Mesendoderm (in vitro differentiated cells): ENCODE measurements at regions not wholly inside any gene's neighbourhood (a gene's known extent, or its start where the extent isn't known, plus 50 kb on each side); places are given as distances from the start of the nearest gene placed in this dataset.
A peak's percentile ranks its signal among the peaks of the same experiment; 100 is the strongest.

Experiments
- DNase-seq: peaks from one replicate; pipeline ENCODE4 v3.0.0; 2013
- H2AK5ac ChIP-seq: 2 replicates; pipeline ENCODE4 v1.6.1; 2013; ENCODE audit warnings: low read length, inconsistent platforms
- H2BK120ac ChIP-seq: 2 replicates; pipeline ENCODE4 v1.6.1; 2013; ENCODE audit warnings: low read depth, mild to moderate bottlenecking, low read length, moderate library complexity, mixed read lengths
- H2BK15ac ChIP-seq: replicated peaks from 2 replicates; pipeline ENCODE4 v1.6.1; 2013; ENCODE audit warnings: low read depth, mild to moderate bottlenecking, moderate library complexity
- H2BK5ac ChIP-seq: 2 replicates; pipeline ENCODE4 v1.6.1; 2013; ENCODE audit warnings: low read length, inconsistent platforms
- H3K18ac ChIP-seq: 2 replicates; pipeline ENCODE4 v1.6.1; 2013; ENCODE audit warnings: mild to moderate bottlenecking, low read length, mixed read lengths
- H3K23ac ChIP-seq: one replicate; pipeline ENCODE4 v1.6.1; 2013; ENCODE audit warnings: low read length
- H3K27ac ChIP-seq: 2 replicates; pipeline ENCODE4 v1.5.1; 2013; ENCODE audit warnings: low read depth, mild to moderate bottlenecking, inconsistent platforms, low read length, moderate library complexity
- H3K27me3 ChIP-seq: 2 replicates; pipeline ENCODE4 v1.6.1; 2013; ENCODE audit warnings: low read length, control low read depth, mild to moderate bottlenecking, inconsistent platforms; ENCODE audit not compliant: insufficient read depth, poor library complexity
- H3K36me3 ChIP-seq: 2 replicates; pipeline ENCODE4 v1.6.1; 2013; ENCODE audit warnings: low read length, inconsistent platforms; ENCODE audit not compliant: control insufficient read depth, insufficient read depth
- H3K4ac ChIP-seq: one replicate; pipeline ENCODE4 v1.6.1; 2013; ENCODE audit warnings: low read depth, mild to moderate bottlenecking, low read length, moderate library complexity
- H3K4me1 ChIP-seq: 2 replicates; pipeline ENCODE4 v1.6.1; 2013; ENCODE audit warnings: low read depth, low read length, inconsistent platforms; ENCODE audit not compliant: control insufficient read depth
- H3K4me2 ChIP-seq: 2 replicates; pipeline ENCODE4 v1.6.1; 2013; ENCODE audit warnings: low read length
- H3K4me3 ChIP-seq: 2 replicates; pipeline ENCODE4 v1.5.1; 2013; ENCODE audit warnings: mild to moderate bottlenecking, low read length
- H3K56ac ChIP-seq: one replicate; pipeline ENCODE4 v1.6.1; 2013; ENCODE audit warnings: low read length
- H3K79me1 ChIP-seq: 2 replicates; pipeline ENCODE4 v1.6.1; 2013; ENCODE audit warnings: low read length, inconsistent platforms
- H3K79me2 ChIP-seq: 2 replicates; pipeline ENCODE4 v1.6.1; 2013; ENCODE audit warnings: mild to moderate bottlenecking, low read length; ENCODE audit not compliant: control insufficient read depth, insufficient read depth
- H3K9ac ChIP-seq: 2 replicates; pipeline ENCODE4 v1.6.1; 2013; ENCODE audit warnings: low read length, inconsistent platforms
- H4K5ac ChIP-seq: one replicate; pipeline ENCODE4 v1.6.1; 2013; ENCODE audit warnings: low read length
- H4K8ac ChIP-seq: one replicate; pipeline ENCODE4 v1.6.1; 2013; ENCODE audit warnings: low read depth, mild to moderate bottlenecking, control low read depth, low read length, moderate library complexity
- WGBS: extraction: QIAGEN DNeasy Blood & Tissue Kit; methylation state at CpG from one replicate; pipeline ENCODE4 v1.1.7; 2013; ENCODE audit warnings: low lambda C conversion rate, missing lambda C conversion rate; ENCODE audit not compliant: insufficient coverage; ENCODE audit errors: extremely low coverage; 5-methylcytosine and 5-hydroxymethylcytosine counted together

DNA sequence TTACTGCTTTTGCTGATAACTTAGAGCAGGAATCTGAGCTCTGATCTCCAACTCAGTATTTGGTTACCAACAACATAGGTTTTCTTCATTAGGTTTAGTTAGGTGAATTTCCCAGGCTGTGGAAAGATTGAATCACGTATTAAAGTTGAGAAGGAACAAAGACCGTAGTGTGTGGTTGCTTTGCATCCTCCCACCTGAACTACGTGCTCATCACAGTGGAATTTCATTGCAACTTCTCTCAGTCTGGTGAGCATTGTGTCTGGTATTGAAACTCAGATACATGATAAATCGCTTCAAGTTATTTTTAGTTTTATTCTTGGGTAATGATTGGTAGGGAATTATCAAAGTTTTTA lies 139.4 kb upstream of the AKR1E2 start:
- Histone ChIP-seq H3K27me3 (no peaks in the 10 kb centered on the region), H3K79me1 (no peaks in the 10 kb centered on the region), H3K4me1 (no peaks in the 10 kb centered on the region), H3K79me2 (no peaks in the 10 kb centered on the region), H3K56ac (no peak overlapping the region), H4K5ac (no peak overlapping the region), H2BK120ac (no peak overlapping the region), H3K4me2 (no peak overlapping the region), H2AK5ac (no peak overlapping the region), H3K4me3 (no peak overlapping the region), H4K8ac (no peak overlapping the region), H3K23ac (no peak overlapping the region), H3K4ac (no peak overlapping the region), H2BK5ac (no peak overlapping the region), H2BK15ac (no peak overlapping the region), H3K36me3 (no peaks in the 10 kb centered on the region), H3K9ac (no peak overlapping the region), H3K18ac (no peak overlapping the region), H3K27ac (no peak overlapping the region)
- DNase-seq, result peak; percentile 50
- no CpG with 5 or more reads among the region's 4 CpGs for WGBS

DNA sequence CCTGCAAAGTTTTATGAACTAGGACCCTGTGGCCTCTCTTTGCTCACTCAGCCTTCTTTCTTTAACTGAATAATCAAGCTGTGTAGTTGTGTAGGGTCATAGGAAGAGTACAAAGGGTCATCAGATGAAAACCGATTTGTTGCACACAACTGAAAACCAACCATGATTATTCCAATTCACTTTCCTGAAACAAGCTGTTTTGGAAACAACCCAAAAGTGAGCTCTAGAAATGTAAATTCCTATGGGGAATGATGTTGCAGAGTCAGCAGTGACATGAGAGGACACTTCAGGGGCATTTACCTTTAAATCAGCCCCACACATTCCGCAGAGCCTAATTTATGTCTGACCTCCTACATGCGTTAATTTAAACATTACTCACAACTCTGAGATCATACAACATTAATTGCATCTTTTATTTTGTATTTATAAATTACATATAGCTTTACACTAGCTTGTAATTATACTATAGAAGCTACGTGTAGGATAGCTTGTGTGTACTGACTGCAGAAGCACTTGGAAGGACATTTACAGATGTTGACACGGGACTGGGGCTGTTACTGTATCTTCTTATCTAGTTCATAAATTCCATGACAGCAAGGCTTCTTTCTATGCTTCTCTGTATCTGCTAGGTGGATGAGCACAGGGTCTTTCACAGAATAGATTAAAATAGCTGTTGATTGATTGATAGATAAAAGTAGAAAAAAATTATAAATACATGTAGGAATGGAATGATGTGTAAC lies 139.9 kb upstream of the AKR1E2 start:
- Histone ChIP-seq H3K23ac (no peak overlapping the region), H3K56ac (no peak overlapping the region), H3K4me2 (no peak overlapping the region), H2BK120ac (no peak overlapping the region), H3K79me1 (no peaks in the 10 kb centered on the region), H2BK5ac (no peak overlapping the region), H2BK15ac (no peak overlapping the region), H3K4me1 (no peaks in the 10 kb centered on the region), H2AK5ac (no peak overlapping the region), H3K4ac (no peak overlapping the region), H3K27ac (no peak overlapping the region), H3K18ac (no peak overlapping the region), H4K5ac (no peak overlapping the region), H3K36me3 (no peaks in the 10 kb centered on the region), H4K8ac (no peak overlapping the region), H3K4me3 (no peak overlapping the region), H3K9ac (no peak overlapping the region), H3K79me2 (no peaks in the 10 kb centered on the region), H3K27me3 (no peaks in the 10 kb centered on the region)
- no CpG with 5 or more reads among the region's 5 CpGs for WGBS
- DNase-seq, result no peak

DNA sequence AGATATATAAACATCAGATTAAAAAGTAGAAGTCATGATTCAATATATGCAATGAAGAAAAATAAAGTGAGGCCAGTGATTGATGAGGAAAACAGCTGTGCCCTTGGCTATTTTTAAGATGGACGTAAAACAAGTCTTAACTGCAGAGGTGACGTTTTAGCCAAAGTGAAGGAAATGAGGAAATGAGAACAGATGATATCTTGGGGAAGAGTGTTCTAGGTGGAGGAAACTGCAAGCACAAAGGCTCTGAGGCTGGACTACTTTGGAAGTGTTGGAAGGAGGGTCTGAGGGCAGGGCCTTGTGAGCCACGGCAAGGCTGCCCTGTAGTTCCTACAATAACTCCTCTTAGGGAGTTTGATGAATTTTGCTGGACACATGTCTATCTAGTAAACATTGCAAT lies 140.5 kb upstream of the AKR1E2 start:
- no peak overlapping the region for H4K5ac ChIP-seq
- H3K4me2 ChIP-seq, result no peak overlapping the region
- no peaks in the 10 kb centered on the region for H3K79me1 ChIP-seq
- no peak overlapping the region for H2AK5ac ChIP-seq
- no peak overlapping the region for H2BK120ac ChIP-seq
- H3K36me3 ChIP-seq, result no peaks in the 10 kb centered on the region
- no peak overlapping the region for H3K9ac ChIP-seq
- no peak overlapping the region for H2BK15ac ChIP-seq
- no peak overlapping the region for H3K18ac ChIP-seq
- H3K23ac ChIP-seq, result no peak overlapping the region
- H3K79me2 ChIP-seq, result no peaks in the 10 kb centered on the region
- no peak for DNase-seq
- no peaks in the 10 kb centered on the region for H3K27me3 ChIP-seq
- no peak overlapping the region for H3K4me3 ChIP-seq
- H2BK5ac ChIP-seq, result no peak overlapping the region
- no peak overlapping the region for H4K8ac ChIP-seq
- H3K4me1 ChIP-seq, result no peaks in the 10 kb centered on the region
- no peak overlapping the region for H3K4ac ChIP-seq
- WGBS, result no CpG with 5 or more reads among the region's 3 CpGs
- H3K27ac ChIP-seq, result no peak overlapping the region
- H3K56ac ChIP-seq, result no peak overlapping the region

DNA sequence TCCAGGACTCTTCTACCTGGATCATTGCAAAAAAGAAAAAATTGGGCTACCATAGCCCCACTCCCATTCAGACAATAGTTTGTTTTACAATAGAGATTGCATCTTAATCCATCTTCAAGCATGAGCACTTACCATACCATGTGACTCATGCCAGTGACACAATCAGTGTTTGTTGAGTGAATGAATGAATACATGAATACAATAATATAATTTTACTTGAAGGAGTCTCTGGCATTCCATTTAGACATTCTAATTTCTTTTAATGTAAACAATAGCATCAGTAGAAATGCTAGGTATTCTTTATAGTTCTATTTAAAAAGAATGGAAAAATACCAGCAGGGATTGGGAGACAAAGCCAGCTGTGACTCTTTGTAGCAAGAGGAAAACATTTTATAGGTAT lies 141.6 kb upstream of the AKR1E2 start:
- no peak overlapping the region for H2BK15ac ChIP-seq

DNA sequence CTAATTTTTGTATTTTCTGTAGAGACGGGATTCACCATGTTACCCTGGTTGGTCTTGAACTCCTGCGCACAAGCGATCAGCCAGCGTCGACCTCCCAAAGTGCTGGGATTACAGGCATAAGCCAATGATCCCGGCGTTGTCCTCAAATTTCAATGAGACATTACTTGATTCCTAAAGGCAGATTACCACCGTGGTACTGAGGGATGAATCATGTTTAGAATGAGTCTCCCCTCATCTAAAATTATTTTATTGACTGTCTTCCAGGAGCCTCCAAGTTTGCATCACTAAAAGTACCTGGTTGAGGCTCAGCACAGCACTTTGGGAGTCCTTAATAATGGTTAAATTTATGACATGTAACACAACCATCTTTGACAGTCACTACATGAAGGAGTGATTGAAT lies 142.2 kb upstream of the AKR1E2 start:
- H3K27ac ChIP-seq, result no peak overlapping the region
- no peaks in the 10 kb centered on the region for H3K4me1 ChIP-seq
- H3K4me2 ChIP-seq, result no peak overlapping the region
- H4K8ac ChIP-seq, result no peak overlapping the region
- no peak for DNase-seq
- no peaks in the 10 kb centered on the region for H3K79me2 ChIP-seq
- H3K4ac ChIP-seq, result no peak overlapping the region
- H3K9ac ChIP-seq, result no peak overlapping the region
- H3K4me3 ChIP-seq, result no peak overlapping the region
- no peak overlapping the region for H3K18ac ChIP-seq
- no peak overlapping the region for H2BK5ac ChIP-seq
- H3K23ac ChIP-seq, result no peak overlapping the region
- H3K79me1 ChIP-seq, result no peaks in the 10 kb centered on the region
- H2AK5ac ChIP-seq, result no peak overlapping the region
- no peak overlapping the region for H4K5ac ChIP-seq
- H3K27me3 ChIP-seq, result no peaks in the 10 kb centered on the region
- WGBS, result no CpG with 5 or more reads among the region's 8 CpGs
- no peak overlapping the region for H2BK120ac ChIP-seq
- no peaks in the 10 kb centered on the region for H3K36me3 ChIP-seq
- no peak overlapping the region for H2BK15ac ChIP-seq
- no peak overlapping the region for H3K56ac ChIP-seq

More for the DNA sequence above, 141.6 kb upstream of the AKR1E2 start:
- Histone ChIP-seq H3K4me1 (no peaks in the 10 kb centered on the region), H2AK5ac (no peak overlapping the region), H4K8ac (no peak overlapping the region), H3K27ac (no peak overlapping the region), H3K9ac (no peak overlapping the region), H3K23ac (no peak overlapping the region), H3K79me1 (no peaks in the 10 kb centered on the region), H3K4ac (no peak overlapping the region), H3K56ac (no peak overlapping the region), H4K5ac (no peak overlapping the region), H3K27me3 (no peaks in the 10 kb centered on the region), H3K18ac (no peak overlapping the region), H2BK5ac (no peak overlapping the region), H3K79me2 (no peaks in the 10 kb centered on the region), H3K36me3 (no peaks in the 10 kb centered on the region), H3K4me3 (no peak overlapping the region), H3K4me2 (no peak overlapping the region), H2BK120ac (no peak overlapping the region)
- no peak for DNase-seq

DNA sequence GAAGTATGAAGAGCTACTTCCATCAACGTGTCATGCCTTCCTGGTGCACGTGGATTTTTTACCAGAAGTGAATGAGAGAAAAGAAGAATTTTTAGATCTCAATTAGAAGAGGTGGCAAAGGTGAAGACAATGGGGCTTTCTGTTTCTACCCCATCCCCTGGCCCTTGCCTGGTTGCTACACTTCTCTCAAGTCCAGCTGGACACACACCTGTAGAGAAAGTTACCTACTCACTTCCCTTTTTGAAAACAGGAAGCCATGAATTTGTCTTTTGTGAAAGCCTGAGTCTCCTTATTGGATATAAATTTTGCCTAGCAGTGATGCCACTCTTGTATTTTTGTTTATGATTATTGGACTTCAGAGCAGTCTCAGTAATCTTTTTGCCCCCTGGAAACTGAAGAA lies 142.9 kb upstream of the AKR1E2 start:
- Histone ChIP-seq H3K9ac (no peak overlapping the region), H3K4me3 (no peak overlapping the region), H3K18ac (no peak overlapping the region), H3K4me1 (no peaks in the 10 kb centered on the region), H3K27me3 (no peaks in the 10 kb centered on the region), H3K79me2 (no peaks in the 10 kb centered on the region), H4K5ac (no peak overlapping the region), H3K56ac (no peak overlapping the region), H3K79me1 (no peaks in the 10 kb centered on the region), H2BK15ac (no peak overlapping the region), H3K27ac (no peak overlapping the region), H3K23ac (no peak overlapping the region), H3K4me2 (no peak overlapping the region), H3K36me3 (no peaks in the 10 kb centered on the region), H3K4ac (no peak overlapping the region), H2BK120ac (no peak overlapping the region), H4K8ac (no peak overlapping the region), H2BK5ac (no peak overlapping the region), H2AK5ac (no peak overlapping the region)
- WGBS, result no CpG with 5 or more reads among the region's 2 CpGs
- DNase-seq, result no peak
